ENCODE measurements at regions not wholly inside any gene's neighbourhood (a gene's known extent, or its start where the extent isn't known, plus 50 kb on each side); places are given as distances from the start of the nearest gene placed in this dataset.

- Histone ChIP-seq H3K4me3 (ENCODE audit: low read length in 2 of 2) (no peak overlapping the region), H3K9me3 (ENCODE audit: control insufficient read depth in 2 of 2, low read length in 2 of 2) (peaks cover 0 to 5% of the 10 kb centered on the region in 2 donors), H3K27me3 (ENCODE audit: control insufficient read depth in 2 of 2, insufficient read depth in 2 of 2, low read length in 2 of 2) (no peaks in the 10 kb centered on the region), H3K36me3 (ENCODE audit: control insufficient read depth in 2 of 2, insufficient read depth in 2 of 2, low read length in 2 of 2) (no peaks in the 10 kb centered on the region), H3K27ac (ENCODE audit: low read depth in 2 of 2, low read length in 2 of 2) (no peak overlapping the region), H3K9ac (ENCODE audit: low read depth in 1 of 2, low read length in 2 of 2) (no peak overlapping the region), H3K4me1 (ENCODE audit: control insufficient read depth in 2 of 2, insufficient read depth in 2 of 2, low read length in 2 of 2) (no peaks in the 10 kb centered on the region)
Measured at GRCh38 chr12:126117502-126117901, 1052.3 kb downstream of the AACS start.

- no peak overlapping the region for H3K9ac ChIP-seq (ENCODE audit: low read depth in 1 of 2, low read length in 2 of 2)
- no peaks in the 10 kb centered on the region for H3K27me3 ChIP-seq (ENCODE audit: control insufficient read depth in 2 of 2, insufficient read depth in 2 of 2, low read length in 2 of 2)
- H3K27ac ChIP-seq (ENCODE audit: low read depth in 2 of 2, low read length in 2 of 2) = no peak overlapping the region
- no peaks in the 10 kb centered on the region for H3K36me3 ChIP-seq (ENCODE audit: control insufficient read depth in 2 of 2, insufficient read depth in 2 of 2, low read length in 2 of 2)
- H3K4me1 ChIP-seq (ENCODE audit: control insufficient read depth in 2 of 2, insufficient read depth in 2 of 2, low read length in 2 of 2) = no peaks in the 10 kb centered on the region
- no peak overlapping the region for H3K4me3 ChIP-seq (ENCODE audit: low read length in 2 of 2)
- H3K9me3 ChIP-seq (ENCODE audit: control insufficient read depth in 2 of 2, low read length in 2 of 2) = peaks cover 12 to 26% of the 10 kb centered on the region in 2 donors
Measured at GRCh38 chr12:126139355-126139754, 1074.1 kb downstream of the AACS start.

DNA sequence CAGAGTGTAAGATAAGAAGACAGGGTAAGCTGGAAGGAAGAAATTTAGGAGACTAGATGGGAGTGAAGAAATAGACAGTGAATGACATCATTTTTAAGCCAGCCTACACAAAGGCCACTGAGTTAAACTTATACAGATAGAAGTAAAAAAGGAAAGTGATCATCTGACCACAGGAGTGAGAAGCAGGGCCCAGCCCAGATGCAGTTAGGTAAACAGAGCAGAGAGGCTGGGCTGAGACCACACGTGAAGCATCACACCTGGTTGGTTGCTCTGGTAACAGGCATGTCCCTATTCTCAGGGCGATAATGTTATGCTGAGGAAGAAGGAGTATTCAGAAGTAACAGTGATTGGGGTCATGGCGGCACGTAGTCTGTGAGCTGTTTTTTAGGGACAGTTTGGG is 1079.4 kb downstream of the AACS start:
- Histone ChIP-seq H3K9ac (ENCODE audit: low read depth in 1 of 2, low read length in 2 of 2) (no peak overlapping the region), H3K4me3 (ENCODE audit: low read length in 2 of 2) (no peak overlapping the region), H3K27ac (ENCODE audit: low read depth in 2 of 2, low read length in 2 of 2) (no peak overlapping the region), H3K9me3 (ENCODE audit: control insufficient read depth in 2 of 2, low read length in 2 of 2) (peaks cover 3 to 9% of the 10 kb centered on the region in 2 donors), H3K27me3 (ENCODE audit: control insufficient read depth in 2 of 2, insufficient read depth in 2 of 2, low read length in 2 of 2) (no peaks in the 10 kb centered on the region), H3K36me3 (ENCODE audit: control insufficient read depth in 2 of 2, insufficient read depth in 2 of 2, low read length in 2 of 2) (no peaks in the 10 kb centered on the region), H3K4me1 (ENCODE audit: control insufficient read depth in 2 of 2, insufficient read depth in 2 of 2, low read length in 2 of 2) (no peaks in the 10 kb centered on the region)

GRCh38 chr12:126147321-126147720 is 1082.1 kb downstream of the AACS start:
- no peak overlapping the region for H3K9ac ChIP-seq (ENCODE audit: low read depth in 1 of 2, low read length in 2 of 2)
- H3K4me1 ChIP-seq (ENCODE audit: control insufficient read depth in 2 of 2, insufficient read depth in 2 of 2, low read length in 2 of 2) = no peaks in the 10 kb centered on the region
- H3K36me3 ChIP-seq (ENCODE audit: control insufficient read depth in 2 of 2, insufficient read depth in 2 of 2, low read length in 2 of 2) = no peaks in the 10 kb centered on the region
- H3K9me3 ChIP-seq (ENCODE audit: control insufficient read depth in 2 of 2, low read length in 2 of 2) = peaks cover under 1 to 4% of the 10 kb centered on the region in 2 donors
- no peak overlapping the region for H3K4me3 ChIP-seq (ENCODE audit: low read length in 2 of 2)
- no peak overlapping the region for H3K27ac ChIP-seq (ENCODE audit: low read depth in 2 of 2, low read length in 2 of 2)
- no peaks in the 10 kb centered on the region for H3K27me3 ChIP-seq (ENCODE audit: control insufficient read depth in 2 of 2, insufficient read depth in 2 of 2, low read length in 2 of 2)

DNA sequence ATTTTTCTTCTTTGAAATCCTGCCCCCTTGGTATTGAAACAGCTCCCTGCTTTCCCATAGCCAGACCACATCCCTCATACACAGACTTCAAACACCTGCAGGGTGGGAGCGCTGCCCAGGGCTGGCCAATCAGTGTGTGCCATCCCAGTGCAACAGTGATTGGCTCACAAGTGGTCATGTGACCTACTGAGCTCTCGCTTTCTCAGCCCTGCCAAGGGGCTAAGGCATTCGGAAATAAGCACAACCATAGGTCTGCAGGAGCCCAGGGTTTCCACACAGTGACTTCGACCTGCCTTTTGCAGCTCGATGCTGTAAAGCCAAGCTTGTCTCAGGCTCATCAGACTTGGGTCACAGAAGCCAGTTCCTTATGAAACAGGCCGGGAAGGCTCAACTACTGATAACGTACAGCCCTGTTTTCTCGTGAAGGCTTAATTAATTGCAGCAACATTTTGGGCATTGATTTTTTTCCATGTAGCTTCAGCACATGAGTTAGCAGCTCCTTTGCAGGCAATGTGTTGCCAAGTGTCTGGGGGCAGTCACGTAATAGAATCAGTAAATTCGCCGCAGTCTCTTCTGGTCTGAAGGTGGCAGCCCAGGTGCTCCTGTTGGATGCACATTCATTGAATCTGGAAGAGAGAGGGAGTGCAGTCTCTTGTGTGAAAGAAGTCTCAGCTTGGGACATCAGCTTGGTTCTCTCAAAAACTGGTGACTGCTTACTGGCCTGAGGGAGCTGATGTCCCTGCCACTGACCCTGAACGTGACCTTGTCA is 1091.8 kb downstream of the AACS start:
- H3K27me3 ChIP-seq (ENCODE audit: control insufficient read depth in 2 of 2, insufficient read depth in 2 of 2, low read length in 2 of 2) = no peaks in the 10 kb centered on the region
- no peaks in the 10 kb centered on the region for H3K36me3 ChIP-seq (ENCODE audit: control insufficient read depth in 2 of 2, insufficient read depth in 2 of 2, low read length in 2 of 2)
- no peaks in the 10 kb centered on the region for H3K4me1 ChIP-seq (ENCODE audit: control insufficient read depth in 2 of 2, insufficient read depth in 2 of 2, low read length in 2 of 2)
- peaks cover 0 to 2% of the 10 kb centered on the region in 2 donors for H3K9me3 ChIP-seq (ENCODE audit: control insufficient read depth in 2 of 2, low read length in 2 of 2)
- H3K9ac ChIP-seq (ENCODE audit: low read depth in 1 of 2, low read length in 2 of 2) = no peak overlapping the region
- no peak overlapping the region for H3K27ac ChIP-seq (ENCODE audit: low read depth in 2 of 2, low read length in 2 of 2)
- H3K4me3 ChIP-seq (ENCODE audit: low read length in 2 of 2) = no peak overlapping the region

- no peaks in the 10 kb centered on the region for H3K9me3 ChIP-seq (ENCODE audit: control insufficient read depth in 2 of 2, low read length in 2 of 2)
- H3K36me3 ChIP-seq (ENCODE audit: control insufficient read depth in 2 of 2, insufficient read depth in 2 of 2, low read length in 2 of 2) = no peaks in the 10 kb centered on the region
- H3K4me3 ChIP-seq (ENCODE audit: low read length in 2 of 2) = no peak overlapping the region
- no peaks in the 10 kb centered on the region for H3K4me1 ChIP-seq (ENCODE audit: control insufficient read depth in 2 of 2, insufficient read depth in 2 of 2, low read length in 2 of 2)
- H3K27me3 ChIP-seq (ENCODE audit: control insufficient read depth in 2 of 2, insufficient read depth in 2 of 2, low read length in 2 of 2) = no peaks in the 10 kb centered on the region
- H3K27ac ChIP-seq (ENCODE audit: low read depth in 2 of 2, low read length in 2 of 2) = no peak overlapping the region
- H3K9ac ChIP-seq (ENCODE audit: low read depth in 1 of 2, low read length in 2 of 2) = no peak overlapping the region
Measured at GRCh38 chr12:126157575-126157966, 1092.3 kb downstream of the AACS start.

GRCh38 chr12:126159139-126159538 is 1093.9 kb downstream of the AACS start:
- Histone ChIP-seq H3K27ac (ENCODE audit: low read depth in 2 of 2, low read length in 2 of 2) (no peak overlapping the region), H3K9ac (ENCODE audit: low read depth in 1 of 2, low read length in 2 of 2) (no peak overlapping the region), H3K9me3 (ENCODE audit: control insufficient read depth in 2 of 2, low read length in 2 of 2) (no peaks in the 10 kb centered on the region), H3K4me3 (ENCODE audit: low read length in 2 of 2) (no peak overlapping the region), H3K36me3 (ENCODE audit: control insufficient read depth in 2 of 2, insufficient read depth in 2 of 2, low read length in 2 of 2) (no peaks in the 10 kb centered on the region), H3K27me3 (ENCODE audit: control insufficient read depth in 2 of 2, insufficient read depth in 2 of 2, low read length in 2 of 2) (no peaks in the 10 kb centered on the region), H3K4me1 (ENCODE audit: control insufficient read depth in 2 of 2, insufficient read depth in 2 of 2, low read length in 2 of 2) (no peaks in the 10 kb centered on the region)

GRCh38 chr12:126160912-126161311 is 1095.7 kb downstream of the AACS start:
- H3K36me3 ChIP-seq (ENCODE audit: control insufficient read depth in 2 of 2, insufficient read depth in 2 of 2, low read length in 2 of 2) = no peaks in the 10 kb centered on the region
- H3K4me1 ChIP-seq (ENCODE audit: control insufficient read depth in 2 of 2, insufficient read depth in 2 of 2, low read length in 2 of 2) = no peaks in the 10 kb centered on the region
- no peak overlapping the region for H3K4me3 ChIP-seq (ENCODE audit: low read length in 2 of 2)
- H3K9me3 ChIP-seq (ENCODE audit: control insufficient read depth in 2 of 2, low read length in 2 of 2) = no peaks in the 10 kb centered on the region
- no peak overlapping the region for H3K9ac ChIP-seq (ENCODE audit: low read depth in 1 of 2, low read length in 2 of 2)
- no peak overlapping the region for H3K27ac ChIP-seq (ENCODE audit: low read depth in 2 of 2, low read length in 2 of 2)
- H3K27me3 ChIP-seq (ENCODE audit: control insufficient read depth in 2 of 2, insufficient read depth in 2 of 2, low read length in 2 of 2) = no peaks in the 10 kb centered on the region

DNA sequence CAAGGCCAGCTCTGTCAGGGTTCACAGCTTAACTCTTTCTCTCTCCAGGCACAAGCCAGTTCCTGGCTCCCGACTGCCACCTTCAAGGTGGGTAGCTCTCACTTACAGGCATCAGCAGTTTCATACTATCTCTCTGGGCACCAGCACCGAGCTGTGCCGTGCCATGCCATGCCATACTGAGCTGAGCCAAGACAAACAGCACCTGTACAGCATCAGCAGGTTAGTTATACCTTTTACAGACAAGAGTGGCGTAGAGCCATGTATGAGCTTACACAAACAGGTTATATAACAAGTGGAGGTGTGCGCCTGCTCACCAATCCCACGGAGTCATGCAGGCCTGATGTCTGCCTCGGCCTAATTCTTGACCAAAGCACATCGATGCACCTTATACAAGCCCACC is 1098.7 kb downstream of the AACS start:
- Histone ChIP-seq H3K36me3 (ENCODE audit: control insufficient read depth in 2 of 2, insufficient read depth in 2 of 2, low read length in 2 of 2) (no peaks in the 10 kb centered on the region), H3K9ac (ENCODE audit: low read depth in 1 of 2, low read length in 2 of 2) (no peak overlapping the region), H3K27ac (ENCODE audit: low read depth in 2 of 2, low read length in 2 of 2) (no peak overlapping the region), H3K27me3 (ENCODE audit: control insufficient read depth in 2 of 2, insufficient read depth in 2 of 2, low read length in 2 of 2) (no peaks in the 10 kb centered on the region), H3K4me3 (ENCODE audit: low read length in 2 of 2) (no peak overlapping the region), H3K4me1 (ENCODE audit: control insufficient read depth in 2 of 2, insufficient read depth in 2 of 2, low read length in 2 of 2) (no peaks in the 10 kb centered on the region), H3K9me3 (ENCODE audit: control insufficient read depth in 2 of 2, low read length in 2 of 2) (no peaks in the 10 kb centered on the region)

DNA sequence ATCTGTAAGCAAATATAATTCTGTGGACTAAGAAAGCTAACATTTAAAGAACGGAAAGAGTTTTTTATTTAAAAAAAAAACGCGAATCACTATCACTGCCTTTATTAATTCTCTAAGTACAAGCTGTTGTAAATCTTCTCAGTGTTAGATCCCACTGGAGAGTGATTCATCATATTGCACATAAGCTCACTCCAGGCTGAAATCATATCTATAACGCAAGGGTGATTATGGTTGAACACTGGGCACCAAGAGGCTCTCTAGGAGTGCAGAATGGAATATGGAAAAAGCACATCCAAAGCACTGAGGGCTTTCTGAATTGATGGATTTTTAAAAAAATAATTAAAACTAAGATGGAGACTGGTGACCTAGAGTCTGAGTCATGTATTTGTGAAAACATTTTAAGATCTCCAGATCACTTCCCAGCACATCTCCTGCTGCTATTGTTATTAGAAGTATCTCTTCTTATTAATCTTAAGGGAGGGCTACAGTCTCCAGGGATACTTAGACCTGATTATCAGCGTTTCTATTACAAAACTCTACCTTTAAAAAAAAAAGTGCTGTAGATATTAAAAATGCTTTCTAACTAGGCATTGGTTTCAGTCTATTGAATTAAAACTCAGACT is 1106.8 kb downstream of the AACS start:
- H3K9ac ChIP-seq (ENCODE audit: low read depth in 1 of 2, low read length in 2 of 2) = no peak overlapping the region
- no peaks in the 10 kb centered on the region for H3K27me3 ChIP-seq (ENCODE audit: control insufficient read depth in 2 of 2, insufficient read depth in 2 of 2, low read length in 2 of 2)
- no peaks in the 10 kb centered on the region for H3K9me3 ChIP-seq (ENCODE audit: control insufficient read depth in 2 of 2, low read length in 2 of 2)
- no peak overlapping the region for H3K4me3 ChIP-seq (ENCODE audit: low read length in 2 of 2)
- H3K4me1 ChIP-seq (ENCODE audit: control insufficient read depth in 2 of 2, insufficient read depth in 2 of 2, low read length in 2 of 2) = no peaks in the 10 kb centered on the region
- no peaks in the 10 kb centered on the region for H3K36me3 ChIP-seq (ENCODE audit: control insufficient read depth in 2 of 2, insufficient read depth in 2 of 2, low read length in 2 of 2)
- H3K27ac ChIP-seq (ENCODE audit: low read depth in 2 of 2, low read length in 2 of 2) = no peak overlapping the region
